ENCODE measurements at regions not wholly inside any gene's neighbourhood (a gene's known extent, or its start where the extent isn't known, plus 50 kb on each side); places are given as distances from the start of the nearest gene placed in this dataset.

DNA sequence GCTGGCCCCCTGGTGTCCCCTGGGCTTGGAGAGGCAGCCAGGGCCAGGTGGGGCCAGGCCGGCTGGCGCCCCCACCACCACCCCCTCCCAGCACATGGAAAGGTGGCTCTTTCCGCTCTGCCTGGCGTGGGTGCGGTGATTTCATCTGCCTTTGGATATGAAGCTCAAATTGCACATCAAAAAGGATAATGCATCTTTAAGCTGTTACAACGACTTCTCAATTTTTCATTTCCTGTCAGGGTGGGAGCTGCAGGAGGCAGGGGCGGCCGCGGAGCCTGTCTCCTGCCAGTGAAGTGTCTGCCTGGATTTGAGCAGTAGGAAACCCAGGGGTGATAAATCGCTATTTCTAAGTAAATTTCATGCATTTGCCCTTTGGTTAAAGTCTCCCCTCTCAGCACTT lies 169.2 kb upstream of the MVB12B start:
- TF ChIP-seq CTCF (IDR thresholded peaks at IDR 0.05), result no peak
- TF ChIP-seq POLR2A (IDR thresholded peaks at IDR 0.05), result no peak
